Epithelial cell of proximal tubule (primary cell): ENCODE measurements at regions not wholly inside any gene's neighbourhood (a gene's known extent, or its start where the extent isn't known, plus 50 kb on each side); places are given as distances from the start of the nearest gene placed in this dataset.

Experiments
- DNase-seq: peaks from one replicate; pipeline ENCODE4 v3.0.0-alpha.2; 2011; ENCODE audit warnings: low read depth
- H3K4me3 ChIP-seq: 2 replicates; pipeline ENCODE4 v1.5.1; 2011; ENCODE audit warnings: low read depth, mild to moderate bottlenecking, low read length
- TF ChIP-seq, protein P1 (sequence below): conservative IDR thresholded peaks from 2 replicates; pipeline ENCODE4 v1.5.1; 2012; ENCODE audit warnings: low read depth, mild to moderate bottlenecking, low read length

DNA sequence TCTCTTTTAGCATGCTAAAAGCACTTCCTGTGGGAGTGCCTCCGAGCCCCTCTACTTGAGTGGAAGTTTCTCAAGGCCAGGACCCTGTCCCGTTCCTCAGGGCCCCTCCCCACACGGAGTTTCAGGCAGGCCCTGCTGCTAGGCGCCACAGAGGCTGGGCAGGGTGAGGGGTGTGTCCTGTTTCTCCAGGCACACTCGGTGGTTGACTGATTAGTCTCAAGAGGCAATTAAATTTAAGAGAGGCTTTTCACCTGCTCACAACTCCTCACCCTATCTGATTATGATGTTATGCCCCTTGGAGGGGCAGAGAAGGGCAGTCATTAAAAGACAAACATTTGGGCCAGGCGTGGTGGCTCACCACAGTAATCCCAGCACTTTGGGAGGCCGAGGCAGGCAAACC, 160.8 kb upstream of the HAAO start:
- no peak for DNase-seq
- TF ChIP-seq, protein P1, sequence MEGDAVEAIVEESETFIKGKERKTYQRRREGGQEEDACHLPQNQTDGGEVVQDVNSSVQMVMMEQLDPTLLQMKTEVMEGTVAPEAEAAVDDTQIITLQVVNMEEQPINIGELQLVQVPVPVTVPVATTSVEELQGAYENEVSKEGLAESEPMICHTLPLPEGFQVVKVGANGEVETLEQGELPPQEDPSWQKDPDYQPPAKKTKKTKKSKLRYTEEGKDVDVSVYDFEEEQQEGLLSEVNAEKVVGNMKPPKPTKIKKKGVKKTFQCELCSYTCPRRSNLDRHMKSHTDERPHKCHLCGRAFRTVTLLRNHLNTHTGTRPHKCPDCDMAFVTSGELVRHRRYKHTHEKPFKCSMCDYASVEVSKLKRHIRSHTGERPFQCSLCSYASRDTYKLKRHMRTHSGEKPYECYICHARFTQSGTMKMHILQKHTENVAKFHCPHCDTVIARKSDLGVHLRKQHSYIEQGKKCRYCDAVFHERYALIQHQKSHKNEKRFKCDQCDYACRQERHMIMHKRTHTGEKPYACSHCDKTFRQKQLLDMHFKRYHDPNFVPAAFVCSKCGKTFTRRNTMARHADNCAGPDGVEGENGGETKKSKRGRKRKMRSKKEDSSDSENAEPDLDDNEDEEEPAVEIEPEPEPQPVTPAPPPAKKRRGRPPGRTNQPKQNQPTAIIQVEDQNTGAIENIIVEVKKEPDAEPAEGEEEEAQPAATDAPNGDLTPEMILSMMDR = no peak
- no peak overlapping the region for H3K4me3 ChIP-seq

DNA sequence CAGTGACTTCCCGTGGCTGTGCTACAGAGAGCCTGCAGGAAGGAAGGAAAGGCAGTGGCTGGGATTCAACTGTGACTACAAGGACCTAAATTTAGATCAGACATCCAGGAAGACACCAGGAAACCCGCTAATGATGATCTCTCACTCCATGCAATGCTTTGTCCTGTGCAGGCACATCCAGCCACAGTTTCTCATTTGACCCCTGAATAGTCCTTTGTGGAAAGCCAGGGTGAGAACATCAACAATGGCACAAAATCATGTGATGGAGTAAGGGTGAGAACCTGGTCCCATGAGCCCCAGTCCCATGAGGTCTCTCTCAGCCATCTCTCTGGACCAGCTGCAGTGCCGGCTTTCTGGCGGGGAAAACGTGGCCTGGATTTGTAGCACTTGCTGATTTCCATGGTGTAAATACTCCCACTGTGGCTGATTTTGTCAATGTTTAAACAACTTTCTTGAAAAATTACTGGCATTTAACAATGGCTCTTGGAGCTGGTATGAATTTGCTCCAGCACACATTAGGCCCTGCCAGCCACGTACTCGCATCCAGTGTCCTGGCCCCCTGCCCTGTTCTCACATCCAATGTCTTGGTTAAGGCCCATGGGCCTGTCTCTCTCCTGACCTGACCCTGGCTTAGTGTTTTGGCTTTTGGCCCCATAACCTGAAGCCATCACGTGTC, 159.0 kb upstream of the HAAO start:
- DNase-seq = no peak
- no peak overlapping the region for H3K4me3 ChIP-seq
- TF ChIP-seq, protein P1 = no peak

DNA sequence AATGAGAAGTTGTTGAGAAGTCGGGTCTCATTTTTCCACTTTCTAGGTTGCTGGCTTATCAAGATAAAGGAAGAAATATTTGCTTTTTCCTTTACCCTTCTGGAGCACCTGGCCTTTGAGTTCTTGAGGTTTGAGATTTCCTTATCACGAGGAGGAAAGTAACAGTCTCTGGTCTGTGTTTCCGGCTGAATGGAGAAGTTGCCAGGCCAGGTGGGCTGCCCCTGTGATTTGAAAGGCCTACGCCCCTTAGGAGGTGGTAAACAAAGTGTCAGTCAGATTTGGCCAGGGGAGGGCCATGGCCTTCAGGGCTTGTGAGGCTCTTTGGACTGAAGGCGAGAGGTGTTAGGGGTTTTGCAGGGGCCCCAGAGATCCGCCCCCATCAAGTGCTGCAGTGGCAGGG, 156.7 kb upstream of the HAAO start:
- TF ChIP-seq, protein P1 = no peak
- DNase-seq = no peak
- H3K4me3 ChIP-seq = no peak overlapping the region

DNA sequence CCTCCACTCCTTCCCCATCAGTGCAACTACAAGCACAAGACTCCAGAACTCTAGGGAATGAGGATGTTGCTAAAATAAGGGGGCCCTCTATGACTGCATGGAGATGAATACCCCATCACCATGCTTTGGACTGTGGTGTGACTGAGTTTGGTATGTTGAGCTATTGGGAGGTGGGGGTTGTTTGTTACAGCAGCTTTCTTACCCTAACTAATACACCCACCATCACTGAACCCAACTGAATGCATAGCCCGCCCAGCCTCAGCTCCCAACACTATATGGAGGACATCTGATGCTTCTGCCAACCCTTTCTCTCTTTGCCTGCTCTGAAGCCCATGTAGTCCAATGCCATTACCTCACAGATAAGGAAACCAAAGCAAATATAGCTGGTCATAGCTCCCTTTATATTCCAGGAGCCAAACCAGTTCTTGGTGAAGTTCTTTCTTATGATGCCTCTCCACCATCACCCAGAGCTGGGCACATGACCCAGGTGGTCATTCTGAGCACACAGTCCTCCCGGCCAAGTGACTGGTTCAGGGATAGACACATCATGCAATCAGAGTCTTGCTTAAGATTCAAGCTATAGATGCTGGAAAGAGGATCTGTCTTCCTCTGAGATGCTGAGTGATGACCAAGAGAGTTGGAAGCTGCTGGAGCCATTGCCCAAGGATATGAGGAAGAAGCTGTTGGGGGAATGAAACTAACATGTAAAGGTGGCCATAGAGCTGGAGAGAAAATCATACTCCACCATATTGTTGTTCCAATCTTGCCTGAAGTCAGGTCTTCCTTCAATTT, 155.6 kb upstream of the HAAO start:
- no peak overlapping the region for H3K4me3 ChIP-seq
- DNase-seq = no peak
- TF ChIP-seq, protein P1 = no peak

DNA sequence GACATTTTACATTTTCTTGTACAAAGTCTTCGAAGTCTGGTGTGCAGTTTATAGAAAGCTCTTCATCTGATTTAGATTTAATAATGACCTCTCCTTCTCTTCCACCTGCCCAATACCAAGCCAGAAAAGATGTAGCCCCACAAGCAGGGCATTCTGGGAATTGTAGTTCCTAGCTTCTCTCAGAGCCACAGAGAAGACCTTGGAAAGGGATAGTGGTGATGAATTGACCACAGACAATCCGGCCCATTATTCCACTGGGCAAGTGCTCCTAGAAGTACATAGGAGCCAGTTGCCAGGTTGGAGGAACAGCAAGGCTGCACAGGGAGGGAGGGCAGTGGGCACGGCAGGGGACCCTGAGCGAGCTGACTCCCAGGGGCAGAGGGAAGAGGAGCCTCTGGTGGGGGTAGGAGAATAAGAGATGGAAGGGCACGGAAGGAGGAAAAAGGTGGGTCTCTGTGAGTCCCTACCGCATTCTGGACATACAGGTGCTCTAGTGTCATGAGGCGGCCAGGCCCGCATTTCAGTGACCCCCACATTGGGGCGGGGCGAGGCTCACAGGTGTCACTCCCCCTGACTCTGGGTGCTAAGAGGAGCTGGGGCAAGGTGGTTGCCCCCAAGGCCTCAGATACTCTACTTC, 152.5 kb upstream of the HAAO start:
- TF ChIP-seq, protein P1 = no peak
- no peak overlapping the region for H3K4me3 ChIP-seq
- DNase-seq = no peak

DNA sequence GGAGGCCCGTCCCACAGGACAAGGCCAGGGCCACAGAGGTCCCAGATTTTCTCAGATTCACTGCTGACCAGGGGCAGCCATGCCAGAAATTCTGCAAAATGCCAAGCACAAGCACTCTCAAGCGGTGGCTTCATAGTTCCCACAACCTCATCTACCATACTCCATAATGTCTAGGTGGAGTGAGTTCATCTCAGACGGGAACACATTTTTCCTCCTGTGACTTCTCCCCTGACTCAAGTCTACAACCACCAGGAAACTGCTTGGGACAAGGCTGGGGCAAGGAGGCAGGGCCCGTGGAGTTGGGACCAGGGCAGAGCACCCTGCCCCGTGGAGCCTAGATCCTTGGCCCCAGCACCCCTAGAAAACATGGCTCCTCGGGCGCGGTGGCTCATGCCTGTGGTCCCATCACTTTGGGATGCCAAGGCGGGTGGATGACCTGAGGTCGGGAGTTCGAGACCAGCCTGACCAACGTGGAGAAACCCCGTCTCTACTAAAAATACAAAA, 150.7 kb upstream of the HAAO start:
- no peak overlapping the region for H3K4me3 ChIP-seq
- TF ChIP-seq, protein P1 = no peak
- no peak for DNase-seq
